Naive thymus-derived CD8-positive, alpha-beta T cell (primary cell): ENCODE measurements at regions not wholly inside any gene's neighbourhood (a gene's known extent, or its start where the extent isn't known, plus 50 kb on each side); places are given as distances from the start of the nearest gene placed in this dataset.

Experiments used
- ATAC-seq, 2 donors: fragments of 150-1000 bp; cut with Tn5 transposase in 1 of 2; sonication (Bioruptor Pico), chemical (Tn5 transposase) in 1 of 2; 1 replicate in 1 of 2; 2 replicates in 1 of 2; pipeline ENCODE4 v1.10.0; 2021; ENCODE audit warnings: mild to moderate bottlenecking in 2 of 2, moderate library complexity in 2 of 2
- POLR2A ChIA-PET: fragments of 350-600 bp; sonication (Branson Sonifier 250); formaldehyde crosslinking; loops from one replicate; lab custom pipeline; 2021; ENCODE audit warnings: antibody characterized with exemption; lab: Charles Lee
- DNase-seq, 10 donors: peaks; one replicate each; pipeline versions ENCODE4 v3.0.0 to v3.0.0-alpha.2; 2020 to 2022
- H3K27ac Mint-ChIP-seq, 10 donors: one replicate each; pipeline ENCODE4 v1.8.0; 2020 to 2022; ENCODE audit warnings: mild to moderate bottlenecking in 10 of 10, mixed read lengths in 10 of 10, moderate library complexity in 4 of 10, inconsistent platforms in 1 of 10
- H3K27me3 Mint-ChIP-seq, 5 donors: one replicate each; pipeline ENCODE4 v1.8.0; 2021 to 2022; ENCODE audit warnings: mixed read lengths in 5 of 5
- H3K36me3 Mint-ChIP-seq, 3 donors: one replicate each; pipeline ENCODE4 v1.8.0; 2020 to 2022; ENCODE audit warnings: mixed read lengths in 3 of 3, mild to moderate bottlenecking in 2 of 3, inconsistent platforms in 1 of 3
- H3K4me1 Mint-ChIP-seq, 4 donors: one replicate each; pipeline ENCODE4 v1.8.0; 2021 to 2022; ENCODE audit warnings: mixed read lengths in 4 of 4
- H3K4me3 Mint-ChIP-seq, 10 donors: one replicate each; pipeline ENCODE4 v1.8.0; 2020 to 2022; ENCODE audit warnings: mild to moderate bottlenecking in 10 of 10, mixed read lengths in 10 of 10, moderate library complexity in 6 of 10, inconsistent platforms in 1 of 10
- H3K9me3 Mint-ChIP-seq, 9 donors: one replicate each; pipeline ENCODE4 v1.8.0; 2020 to 2022; ENCODE audit warnings: mixed read lengths in 9 of 9, mild to moderate bottlenecking in 3 of 9, inconsistent platforms in 1 of 9, moderate library complexity in 1 of 9

- no peak for DNase-seq
- POLR2A ChIA-PET = no interaction called here
- H3K4me3 Mint-ChIP-seq = no peak overlapping the region
- H3K27ac Mint-ChIP-seq = no peak overlapping the region
- H3K4me1 Mint-ChIP-seq = no peaks in the 10 kb centered on the region
- H3K27me3 Mint-ChIP-seq = peaks cover 0 to 3% (median 0%) of the 10 kb centered on the region in 5 donors
- peaks cover 0 to 10% (median 1%) of the 10 kb centered on the region in 9 donors for H3K9me3 Mint-ChIP-seq
- peaks cover 0 to 6% (median 0%) of the 10 kb centered on the region in 3 donors for H3K36me3 Mint-ChIP-seq
- no peak for ATAC-seq
Measured at GRCh38 chr5:61246768-61247307, 84.6 kb upstream of the SMIM15 start.

GRCh38 chr5:61251874-61252642 is 80.0 kb upstream of the ZSWIM6 start:
- no peak for ATAC-seq
- H3K36me3 Mint-ChIP-seq = peaks cover 0 to 6% (median 0%) of the 10 kb centered on the region in 3 donors
- H3K27me3 Mint-ChIP-seq = peaks cover 0 to 8% (median 4%) of the 10 kb centered on the region in 5 donors
- DNase-seq = no peak
- no peak overlapping the region for H3K27ac Mint-ChIP-seq
- no peak overlapping the region for H3K4me3 Mint-ChIP-seq
- no peaks in the 10 kb centered on the region for H3K4me1 Mint-ChIP-seq
- POLR2A ChIA-PET = no interaction called here
- H3K9me3 Mint-ChIP-seq = peaks cover 0 to 10% (median 0%) of the 10 kb centered on the region in 9 donors

- DNase-seq = no peak
- Mint-ChIP-seq H3K27ac (no peak overlapping the region), H3K27me3 (peaks cover 0 to 8% (median 4%) of the 10 kb centered on the region in 5 donors), H3K4me3 (no peak overlapping the region), H3K4me1 (no peaks in the 10 kb centered on the region), H3K36me3 (peaks cover 0 to 6% (median 0%) of the 10 kb centered on the region in 3 donors), H3K9me3 (peaks cover 0 to 10% (median 0%) of the 10 kb centered on the region in 9 donors)
- no peak for ATAC-seq
- POLR2A ChIA-PET = no interaction called here
Measured at GRCh38 chr5:61252643-61252925, 79.5 kb upstream of the ZSWIM6 start.

GRCh38 chr5:61253547-61253946 is 78.5 kb upstream of the ZSWIM6 start:
- H3K4me1 Mint-ChIP-seq = no peaks in the 10 kb centered on the region
- POLR2A ChIA-PET = interaction anchor here (0.8 kb wide), 1 partner anchor 100 kb away, joined by 3 read pairs; no protein-coding TSS in a partner anchor

GRCh38 chr5:61254969-61255555 is 77.0 kb upstream of the ZSWIM6 start:
- peaks cover 0 to 2% (median 0%) of the 10 kb centered on the region in 3 donors for H3K36me3 Mint-ChIP-seq
- no peaks in the 10 kb centered on the region for H3K4me1 Mint-ChIP-seq
- H3K27me3 Mint-ChIP-seq = peaks cover 0 to 8% (median 4%) of the 10 kb centered on the region in 5 donors
- peaks cover 0 to 3% (median 0%) of the 10 kb centered on the region in 9 donors for H3K9me3 Mint-ChIP-seq
- ATAC-seq (no peak), DNase-seq (no peak)
- H3K4me3 Mint-ChIP-seq = no peak overlapping the region
- POLR2A ChIA-PET = no interaction called here
- H3K27ac Mint-ChIP-seq = no peak overlapping the region

More at GRCh38 chr5:61253547-61253946, 78.5 kb upstream of the ZSWIM6 start:
- H3K27me3 Mint-ChIP-seq = peaks cover 0 to 8% (median 4%) of the 10 kb centered on the region in 5 donors
- H3K27ac Mint-ChIP-seq = no peak overlapping the region
- H3K4me3 Mint-ChIP-seq = no peak overlapping the region
- DNase-seq = no peak
- peaks cover 0 to 6% (median 0%) of the 10 kb centered on the region in 3 donors for H3K36me3 Mint-ChIP-seq
- peaks cover 0 to 10% (median 0%) of the 10 kb centered on the region in 9 donors for H3K9me3 Mint-ChIP-seq
- ATAC-seq = no peak

GRCh38 chr5:61256474-61256873 is 75.6 kb upstream of the ZSWIM6 start:
- POLR2A ChIA-PET = no interaction called here
- H3K4me3 Mint-ChIP-seq = no peak overlapping the region
- H3K27ac Mint-ChIP-seq = no peak overlapping the region
- no peaks in the 10 kb centered on the region for H3K36me3 Mint-ChIP-seq
- H3K27me3 Mint-ChIP-seq = peaks cover 0 to 9% (median 4%) of the 10 kb centered on the region in 5 donors
- no peaks in the 10 kb centered on the region for H3K4me1 Mint-ChIP-seq
- ATAC-seq = no peak
- no peak for DNase-seq
- peaks cover 0 to 2% (median 0%) of the 10 kb centered on the region in 9 donors for H3K9me3 Mint-ChIP-seq

- Mint-ChIP-seq H3K36me3 (no peaks in the 10 kb centered on the region), H3K4me3 (no peak overlapping the region), H3K9me3 (peaks cover 0 to 2% (median 0%) of the 10 kb centered on the region in 9 donors), H3K4me1 (no peaks in the 10 kb centered on the region), H3K27ac (no peak overlapping the region), H3K27me3 (peaks cover 0 to 10% (median 4%) of the 10 kb centered on the region in 5 donors)
- DNase-seq (no peak), ATAC-seq (no peak)
- POLR2A ChIA-PET = no interaction called here
Measured at GRCh38 chr5:61257421-61257820, 74.6 kb upstream of the ZSWIM6 start.

GRCh38 chr5:61261136-61261535 is 70.9 kb upstream of the ZSWIM6 start:
- H3K27me3 Mint-ChIP-seq = peaks cover 0 to 8% (median 2%) of the 10 kb centered on the region in 5 donors
- POLR2A ChIA-PET = no interaction called here
- peaks cover 0 to 2% (median 0%) of the 10 kb centered on the region in 9 donors for H3K9me3 Mint-ChIP-seq
- DNase-seq (no peak), ATAC-seq (no peak)
- H3K4me1 Mint-ChIP-seq = no peaks in the 10 kb centered on the region
- no peak overlapping the region for H3K27ac Mint-ChIP-seq
- no peaks in the 10 kb centered on the region for H3K36me3 Mint-ChIP-seq
- no peak overlapping the region for H3K4me3 Mint-ChIP-seq

GRCh38 chr5:61262080-61262479 is 70.0 kb upstream of the ZSWIM6 start:
- no peak for ATAC-seq
- POLR2A ChIA-PET = no interaction called here
- no peaks in the 10 kb centered on the region for H3K36me3 Mint-ChIP-seq
- H3K27me3 Mint-ChIP-seq = peaks cover 0 to 5% (median 0%) of the 10 kb centered on the region in 5 donors
- no peak overlapping the region for H3K4me3 Mint-ChIP-seq
- DNase-seq = no peak
- H3K9me3 Mint-ChIP-seq = peaks cover 0 to 2% (median 0%) of the 10 kb centered on the region in 9 donors
- H3K4me1 Mint-ChIP-seq = no peaks in the 10 kb centered on the region
- H3K27ac Mint-ChIP-seq = peak overlapping the region in 1 of 10 donors; percentile 4

GRCh38 chr5:61263072-61263471 is 69.0 kb upstream of the ZSWIM6 start:
- Mint-ChIP-seq H3K27me3 (peaks cover 0 to 4% (median 2%) of the 10 kb centered on the region in 5 donors), H3K4me3 (no peak overlapping the region), H3K27ac (no peak overlapping the region), H3K4me1 (no peaks in the 10 kb centered on the region), H3K36me3 (no peaks in the 10 kb centered on the region), H3K9me3 (peaks cover 0 to 2% (median 0%) of the 10 kb centered on the region in 9 donors)
- DNase-seq (no peak), ATAC-seq (no peak)
- POLR2A ChIA-PET = no interaction called here

GRCh38 chr5:61263561-61264272 is 68.3 kb upstream of the ZSWIM6 start:
- DNase-seq (no peak), ATAC-seq (no peak)
- H3K4me3 Mint-ChIP-seq = no peak overlapping the region
- H3K36me3 Mint-ChIP-seq = no peaks in the 10 kb centered on the region
- peaks cover 0 to 4% (median 2%) of the 10 kb centered on the region in 5 donors for H3K27me3 Mint-ChIP-seq
- peak overlapping the region in 1 of 10 donors; percentile 3 for H3K27ac Mint-ChIP-seq
- POLR2A ChIA-PET = no interaction called here
- H3K9me3 Mint-ChIP-seq = peaks cover 0 to 2% (median 0%) of the 10 kb centered on the region in 9 donors
- peaks cover 0 to 5% (median under 1%) of the 10 kb centered on the region in 4 donors for H3K4me1 Mint-ChIP-seq

GRCh38 chr5:61264273-61264661 is 67.8 kb upstream of the ZSWIM6 start:
- Mint-ChIP-seq H3K36me3 (no peaks in the 10 kb centered on the region), H3K9me3 (peaks cover 0 to 2% (median 0%) of the 10 kb centered on the region in 9 donors), H3K27ac (peak overlapping the region in 1 of 10 donors; percentile 3), H3K4me1 (peaks cover 2 to 10% (median 4%) of the 10 kb centered on the region in 4 donors), H3K4me3 (no peak overlapping the region), H3K27me3 (peaks cover 0 to 4% (median 2%) of the 10 kb centered on the region in 5 donors)
- DNase-seq = no peak
- POLR2A ChIA-PET = no interaction called here
- no peak for ATAC-seq
